ENCODE measurements at regions not wholly inside any gene's neighbourhood (a gene's known extent, or its start where the extent isn't known, plus 50 kb on each side); places are given as distances from the start of the nearest gene placed in this dataset.
"Not testable (repeated sequence)": the region's sequence is repeated elsewhere in the genome, so short reads cannot be mapped to it uniquely, and the experiment has no call there.

GRCh38 chr20:4434681-4435080 is 185.6 kb upstream of the ADRA1D start:
- H3K4me3 ChIP-seq (ENCODE audit: low read depth, low read length) = no peak overlapping the region
- no peak for TF ChIP-seq CTCF (IDR thresholded peaks at IDR 0.05; ENCODE audit: borderline replicate concordance, insufficient read depth, low read depth, low read length)

- no peak for TF ChIP-seq CTCF (IDR thresholded peaks at IDR 0.05; ENCODE audit: borderline replicate concordance, insufficient read depth, low read depth, low read length)
- no peak overlapping the region for H3K4me3 ChIP-seq (ENCODE audit: low read depth, low read length)
Measured at GRCh38 chr20:4431446-4431845, 182.4 kb upstream of the ADRA1D start.

- not testable (repeated sequence) for H3K4me3 ChIP-seq (ENCODE audit: low read depth, low read length)
Measured at GRCh38 chr20:4430826-4431225, 181.7 kb upstream of the ADRA1D start.

GRCh38 chr20:4427940-4428586 is 179.0 kb upstream of the ADRA1D start:
- H3K4me3 ChIP-seq (ENCODE audit: low read depth, low read length) = no peak overlapping the region
- no peak for TF ChIP-seq CTCF (IDR thresholded peaks at IDR 0.05; ENCODE audit: borderline replicate concordance, insufficient read depth, low read depth, low read length)

GRCh38 chr20:4418141-4418540 is 169.1 kb upstream of the ADRA1D start:
- H3K4me3 ChIP-seq (ENCODE audit: low read depth, low read length) = no peak overlapping the region
- no peak for TF ChIP-seq CTCF (IDR thresholded peaks at IDR 0.05; ENCODE audit: borderline replicate concordance, insufficient read depth, low read depth, low read length)

- TF ChIP-seq CTCF (IDR thresholded peaks at IDR 0.05; ENCODE audit: borderline replicate concordance, insufficient read depth, low read depth, low read length) = no peak
- H3K4me3 ChIP-seq (ENCODE audit: low read depth, low read length) = no peak overlapping the region
Measured at GRCh38 chr20:4415281-4415680, 166.2 kb upstream of the ADRA1D start.

GRCh38 chr20:4413314-4414049 is 164.4 kb upstream of the ADRA1D start:
- TF ChIP-seq CTCF (IDR thresholded peaks at IDR 0.05; ENCODE audit: borderline replicate concordance, insufficient read depth, low read depth, low read length) = no peak
- no peak overlapping the region for H3K4me3 ChIP-seq (ENCODE audit: low read depth, low read length)
